Lower leg skin (tissue), 3 donors: ENCODE measurements at regions not wholly inside any gene's neighbourhood (a gene's known extent, or its start where the extent isn't known, plus 50 kb on each side); places are given as distances from the start of the nearest gene placed in this dataset.

Experiments used
- POLR2A ChIP-seq, 2 donors: fragments of 450-650 bp; IDR thresholded peaks; one replicate each; pipeline ENCODE4 v1.6.1; 2016 to 2017; ENCODE audit warnings: antibody characterized with exemption in 2 of 2, mild to moderate bottlenecking in 1 of 2, moderate library complexity in 1 of 2
- TF ChIP-seq, protein P1 (sequence below), 3 donors: fragments of 450-650 bp; IDR thresholded peaks; one replicate each; pipeline ENCODE4 v1.5.1; 2016; ENCODE audit warnings: antibody characterized with exemption in 3 of 3, mild to moderate bottlenecking in 3 of 3, moderate library complexity in 2 of 3

GRCh38 chr2:48157150-48157549 lies 157.3 kb upstream of the FOXN2 start:
- TF ChIP-seq POLR2A (IDR thresholded peaks at IDR 0.05), result no peak
- TF ChIP-seq, protein P1, sequence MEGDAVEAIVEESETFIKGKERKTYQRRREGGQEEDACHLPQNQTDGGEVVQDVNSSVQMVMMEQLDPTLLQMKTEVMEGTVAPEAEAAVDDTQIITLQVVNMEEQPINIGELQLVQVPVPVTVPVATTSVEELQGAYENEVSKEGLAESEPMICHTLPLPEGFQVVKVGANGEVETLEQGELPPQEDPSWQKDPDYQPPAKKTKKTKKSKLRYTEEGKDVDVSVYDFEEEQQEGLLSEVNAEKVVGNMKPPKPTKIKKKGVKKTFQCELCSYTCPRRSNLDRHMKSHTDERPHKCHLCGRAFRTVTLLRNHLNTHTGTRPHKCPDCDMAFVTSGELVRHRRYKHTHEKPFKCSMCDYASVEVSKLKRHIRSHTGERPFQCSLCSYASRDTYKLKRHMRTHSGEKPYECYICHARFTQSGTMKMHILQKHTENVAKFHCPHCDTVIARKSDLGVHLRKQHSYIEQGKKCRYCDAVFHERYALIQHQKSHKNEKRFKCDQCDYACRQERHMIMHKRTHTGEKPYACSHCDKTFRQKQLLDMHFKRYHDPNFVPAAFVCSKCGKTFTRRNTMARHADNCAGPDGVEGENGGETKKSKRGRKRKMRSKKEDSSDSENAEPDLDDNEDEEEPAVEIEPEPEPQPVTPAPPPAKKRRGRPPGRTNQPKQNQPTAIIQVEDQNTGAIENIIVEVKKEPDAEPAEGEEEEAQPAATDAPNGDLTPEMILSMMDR (IDR thresholded peaks at IDR 0.05), result no peak
